K562 (cell line): ENCODE measurements at regions not wholly inside any gene's neighbourhood (a gene's known extent, or its start where the extent isn't known, plus 50 kb on each side); places are given as distances from the start of the nearest gene placed in this dataset.

ENCODE experiments used
- ATAC-seq: fragments of 200-7000 bp; cut with Tn5 transposase; 3 replicates; pipeline ENCODE4 v1.9.1; 2020; ENCODE audit warnings: moderate library complexity
- BruUV-seq: library from RNA; stranded (reverse); fragments of 400-500 nt; replicated peaks from 2 replicates; lab custom pipeline; 2021; lab: Mats Ljungman, UMichigan
- CTCF ChIA-PET: fragments of 300-600 bp; formaldehyde crosslinking; extraction: SDS; loops from one replicate; lab custom pipeline; 2021; ENCODE audit warnings: low intra/inter-chr PET ratio; lab: Yijun Ruan, JAX
- POLR2A ChIA-PET: fragments of 300-600, 350-650 bp; sonication (Branson Sonifier 250); formaldehyde crosslinking; extraction: SDS; loops from one replicate; lab custom pipeline; 2021; ENCODE audit warnings: antibody characterized with exemption, inconsistent platforms; lab: Yijun Ruan, JAX
- DNase-seq, 4 experiments: peaks; one replicate each; pipeline versions ENCODE4 v3.0.0 to v3.0.0-alpha.2; 2011 to 2018; ENCODE audit warnings: low spot score in 3 of 4, mixed read lengths in 3 of 4; ENCODE audit errors: extremely low read depth in 1 of 4
- FAIRE-seq: peaks from 2 replicates; lab custom pipeline; 2011; peaks lifted over from hg19 to GRCh38; lab: Jason Lieb, UNC
- H2AFZ ChIP-seq: 2 replicates; pipeline ENCODE4 v1.6.0; 2011; ENCODE audit warnings: low read depth, low read length, control low read depth, inconsistent platforms
- H3K27ac ChIP-seq: fragments of 200-600 bp; 3 replicates; pipeline ENCODE4 v1.8.0; 2011; ENCODE audit warnings: low read depth, mild to moderate bottlenecking, control low read depth, inconsistent platforms, low read length, moderate library complexity, mixed read lengths; ENCODE audit errors: extremely low read depth
- H3K27me3 ChIP-seq, 2 experiments: fragments of 300-600 bp in 1 of 2; 2 replicates in 1 of 2; 3 replicates in 1 of 2; pipeline versions ENCODE4 v1.6.0 to v1.8.0; 2011; ENCODE audit warnings: inconsistent platforms in 2 of 2, low read length in 2 of 2, mild to moderate bottlenecking in 1 of 2, mixed read lengths in 1 of 2, moderate library complexity in 1 of 2; ENCODE audit not compliant: control insufficient read depth in 2 of 2, insufficient read depth in 2 of 2
- H3K36me3 ChIP-seq: fragments of 300-600 bp; 3 replicates; pipeline ENCODE4 v1.8.0; 2011; ENCODE audit warnings: mild to moderate bottlenecking, low read length, inconsistent platforms; ENCODE audit not compliant: control insufficient read depth, insufficient read depth
- H3K4me1 ChIP-seq, 2 experiments: fragments of 200-600 bp in 1 of 2; replicated peaks in 1 of 2; 2 replicates in 1 of 2; 3 replicates in 1 of 2; pipeline versions ENCODE4 v1.5.1 to v1.8.0; 2011; ENCODE audit warnings: inconsistent platforms in 2 of 2, low read length in 2 of 2, mild to moderate bottlenecking in 1 of 2, mixed read lengths in 1 of 2, moderate library complexity in 1 of 2; ENCODE audit not compliant: control insufficient read depth in 2 of 2, insufficient read depth in 2 of 2
- H3K4me2 ChIP-seq: 2 replicates; pipeline ENCODE4 v1.6.1; 2011; ENCODE audit warnings: low read length, control low read depth, inconsistent platforms, mixed read lengths; ENCODE audit not compliant: insufficient read depth
- H3K4me3 ChIP-seq: fragments of 200-600 bp; sonication (generic), shearing (Covaris generic); 2 replicates; pipeline ENCODE4 v1.5.1; 2016; ENCODE audit warnings: control low read depth, inconsistent platforms
- H3K79me2 ChIP-seq: fragments of 200-600 bp; 3 replicates; pipeline ENCODE4 v1.8.0; 2011; ENCODE audit warnings: low read length, inconsistent platforms; ENCODE audit not compliant: control insufficient read depth, insufficient read depth
- H3K9ac ChIP-seq, 2 experiments: 2 replicates each; pipeline versions ENCODE4 v1.6.0 to v1.6.1; 2011; ENCODE audit warnings: low read depth in 2 of 2, low read length in 2 of 2, control low read depth in 1 of 2, inconsistent platforms in 1 of 2, mild to moderate bottlenecking in 1 of 2, mixed read lengths in 1 of 2; ENCODE audit not compliant: insufficient read depth in 1 of 2
- H3K9me1 ChIP-seq: one replicate; pipeline ENCODE4 v1.6.0; 2011; ENCODE audit warnings: inconsistent platforms, mild to moderate bottlenecking, low read length, moderate library complexity; ENCODE audit not compliant: control insufficient read depth, insufficient read depth
- H3K9me3 ChIP-seq: replicated peaks from 2 replicates; pipeline ENCODE4 v1.5.1; 2011; ENCODE audit warnings: low read depth, low read length, inconsistent platforms; ENCODE audit not compliant: control insufficient read depth, insufficient read depth
- H4K20me1 ChIP-seq: replicated peaks from 2 replicates; pipeline ENCODE4 v1.6.1; 2011; ENCODE audit warnings: low read length, inconsistent platforms, mixed read lengths; ENCODE audit not compliant: control insufficient read depth, insufficient read depth
- ERF ChIP-seq: fragments of 450-650 bp; formaldehyde crosslinking; IDR thresholded peaks from 2 replicates; pipeline ENCODE4 v1.4.0; 2020; ENCODE audit warnings: mild to moderate bottlenecking, mixed read lengths
- FUS ChIP-seq: fragments of 200-400 bp; formaldehyde crosslinking; optimal IDR thresholded peaks from 2 replicates; pipeline ENCODE3; 2017; ENCODE audit warnings: low read depth, low read length
- HMG20A ChIP-seq: fragments of 450-650 bp; formaldehyde crosslinking; conservative IDR thresholded peaks from 2 replicates; pipeline ENCODE4 v1.4.0; 2020; ENCODE audit warnings: mild to moderate bottlenecking, mixed read lengths
- MAFG ChIP-seq: fragments of 450-650 bp; conservative IDR thresholded peaks from 2 replicates; pipeline ENCODE4 v1.6.1; 2016; ENCODE audit warnings: missing genetic modification characterization, missing compliant biosample characterization
- PPARD ChIP-seq: fragments of 250-450 bp; sonication (Bioruptor Pico); IDR thresholded peaks from 2 replicates; pipeline ENCODE4 v1.8.0; 2022; ENCODE audit warnings: inconsistent platforms, mild to moderate bottlenecking, moderate library complexity
- VEZF1 ChIP-seq: fragments of 200-800 bp; sonication (Bioruptor generic); IDR thresholded peaks from 2 replicates; pipeline ENCODE4 v1.6.1; 2017; ENCODE audit warnings: missing genetic modification characterization, missing compliant biosample characterization
- ZNF140 ChIP-seq: fragments of 250-450 bp; sonication (Bioruptor Pico); IDR thresholded peaks from 2 replicates; pipeline ENCODE4 v1.8.0; 2021; ENCODE audit warnings: moderate library complexity, mild to moderate bottlenecking, inconsistent platforms
- ZNF324 ChIP-seq: fragments of 250-450 bp; sonication (Bioruptor Pico); IDR thresholded peaks from 2 replicates; pipeline ENCODE4 v1.4.0; 2020; ENCODE audit warnings: mild to moderate bottlenecking
- ZNF707 ChIP-seq: fragments of 250-450 bp; sonication (Bioruptor Pico); conservative IDR thresholded peaks from 2 replicates; pipeline ENCODE4 v1.8.0; 2022; ENCODE audit warnings: inconsistent platforms, mild to moderate bottlenecking, moderate library complexity
- WGBS: fragments of 100-300 bp; shearing (Covaris generic); methylation state at CpG from one replicate; pipeline ENCODE4 v1.1.6; 2016; ENCODE audit warnings: low coverage, mixed read lengths; ENCODE audit not compliant: insufficient coverage; ENCODE audit errors: missing lambda C conversion rate; 5-methylcytosine and 5-hydroxymethylcytosine counted together
- in situ Hi-C: fragments of 300-500 bp; cut with MboI; formaldehyde crosslinking; loops from 4 replicates; pipeline ENCODE4 v1.15.0; 2018; ENCODE audit warnings: inconsistent platforms, mixed read lengths
- intact Hi-C: fragments of 100-400 bp; cut with micrococcal nuclease; formaldehyde crosslinking; loops from 2 replicates; pipeline ENCODE4 v1.14.2; 2022
- TF ChIP-seq, protein P1 (sequence below): sonication (generic); formaldehyde crosslinking; IDR thresholded peaks from 2 replicates; pipeline ENCODE4 v1.8.0; 2022; ENCODE audit warnings: missing genetic modification reagents, mild to moderate bottlenecking, borderline replicate concordance

GRCh38 chr4:14596437-14596836, 405.8 kb upstream of the CPEB2 start:
- ATAC-seq (no peak), DNase-seq (no peak), FAIRE-seq (no peak)
- H3K9me1 ChIP-seq, result no peaks in the 10 kb centered on the region
- no peaks in the 10 kb centered on the region for H3K9me3 ChIP-seq
- H3K4me3 ChIP-seq, result no peak overlapping the region
- intact Hi-C loops, result no loop called here
- no peak overlapping the region for H2AFZ ChIP-seq
- no peaks in the 10 kb centered on the region for H3K4me1 ChIP-seq
- H3K27ac ChIP-seq, result no peak overlapping the region
- H3K27me3 ChIP-seq, result no peaks in the 10 kb centered on the region
- CTCF ChIA-PET, result no interaction called here
- H4K20me1 ChIP-seq, result no peaks in the 10 kb centered on the region
- H3K9ac ChIP-seq, result no peak overlapping the region
- no peaks in the 10 kb centered on the region for H3K36me3 ChIP-seq
- no peak overlapping the region for H3K4me2 ChIP-seq
- WGBS, result 0% methylated on average over 2 of the region's 2 CpGs
- POLR2A ChIA-PET, result no interaction called here
- in situ Hi-C loops, result no loop called here
- no peaks in the 10 kb centered on the region for H3K79me2 ChIP-seq
- BruUV-seq, result no TSS peak
- TF ChIP-seq ERF (CRISPR knock-in tag), result no peak
- no peak for TF ChIP-seq ZNF324 (CRISPR knock-in tag)
- TF ChIP-seq, protein P1, sequence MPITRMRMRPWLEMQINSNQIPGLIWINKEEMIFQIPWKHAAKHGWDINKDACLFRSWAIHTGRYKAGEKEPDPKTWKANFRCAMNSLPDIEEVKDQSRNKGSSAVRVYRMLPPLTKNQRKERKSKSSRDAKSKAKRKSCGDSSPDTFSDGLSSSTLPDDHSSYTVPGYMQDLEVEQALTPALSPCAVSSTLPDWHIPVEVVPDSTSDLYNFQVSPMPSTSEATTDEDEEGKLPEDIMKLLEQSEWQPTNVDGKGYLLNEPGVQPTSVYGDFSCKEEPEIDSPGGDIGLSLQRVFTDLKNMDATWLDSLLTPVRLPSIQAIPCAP (CRISPR knock-in tag), result no peak
- TF ChIP-seq MAFG, result no peak
- TF ChIP-seq PPARD, result no peak
- TF ChIP-seq VEZF1 (CRISPR knock-in tag), result no peak
- no peak for TF ChIP-seq FUS
- TF ChIP-seq ZNF140 (CRISPR knock-in tag), result no peak
- no peak for TF ChIP-seq ZNF707
- TF ChIP-seq HMG20A (CRISPR knock-in tag), result no peak
